GM11168 (cell line): ENCODE measurements at regions not wholly inside any gene's neighbourhood (a gene's known extent, or its start where the extent isn't known, plus 50 kb on each side); places are given as distances from the start of the nearest gene placed in this dataset.
"Not testable (repeated sequence)": the region's sequence is repeated elsewhere in the genome, so short reads cannot be mapped to it uniquely, and the experiment has no call there.

Source experiments
- in situ Hi-C: fragments of 300-500 bp; cut with MboI; formaldehyde crosslinking; loops from one replicate; pipeline ENCODE4 v1.12.0; 2022; ENCODE audit warnings: low sequenced_read_pairs; ENCODE audit not compliant: unreplicated experiment

DNA sequence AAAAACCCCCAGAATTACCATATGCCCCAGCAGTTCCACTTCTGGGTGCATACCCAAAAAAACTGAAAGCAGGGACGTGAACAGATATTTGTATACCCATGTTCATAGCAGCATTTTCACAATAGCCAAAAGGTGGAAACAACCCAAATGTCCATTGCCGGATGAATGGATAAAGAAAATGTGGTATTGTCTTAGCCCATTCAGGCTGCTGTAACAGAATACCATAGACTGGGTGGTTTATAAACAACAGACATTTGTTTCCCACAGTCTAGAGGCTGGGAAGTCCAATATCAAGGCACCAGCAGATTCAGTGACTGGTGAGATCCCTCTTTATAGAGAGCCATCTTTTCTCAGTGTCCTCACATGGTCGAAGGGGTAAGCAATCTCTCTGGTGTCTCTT is 182.1 kb upstream of the ANKRD28 start:
- in situ Hi-C loops = no loop called here

DNA sequence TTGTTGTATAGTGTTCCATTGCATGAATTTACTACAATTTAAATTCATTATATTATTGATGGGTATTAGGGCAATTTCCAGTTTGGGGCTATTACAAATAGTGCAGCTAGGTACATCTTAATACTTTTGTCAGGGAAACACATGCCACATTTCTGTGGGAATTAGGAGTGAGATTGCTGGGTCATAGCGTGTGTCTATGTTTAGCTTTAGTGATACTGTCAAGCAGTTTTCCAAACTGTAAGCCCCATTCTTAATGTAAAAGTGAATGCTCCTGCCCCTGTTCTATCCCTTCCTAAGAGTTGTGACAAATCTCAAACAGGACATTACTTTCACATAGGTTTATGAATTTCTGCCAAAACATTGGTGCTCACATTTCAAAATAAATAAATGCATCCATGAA is 184.5 kb upstream of the ANKRD28 start:
- in situ Hi-C loops = no loop called here

DNA sequence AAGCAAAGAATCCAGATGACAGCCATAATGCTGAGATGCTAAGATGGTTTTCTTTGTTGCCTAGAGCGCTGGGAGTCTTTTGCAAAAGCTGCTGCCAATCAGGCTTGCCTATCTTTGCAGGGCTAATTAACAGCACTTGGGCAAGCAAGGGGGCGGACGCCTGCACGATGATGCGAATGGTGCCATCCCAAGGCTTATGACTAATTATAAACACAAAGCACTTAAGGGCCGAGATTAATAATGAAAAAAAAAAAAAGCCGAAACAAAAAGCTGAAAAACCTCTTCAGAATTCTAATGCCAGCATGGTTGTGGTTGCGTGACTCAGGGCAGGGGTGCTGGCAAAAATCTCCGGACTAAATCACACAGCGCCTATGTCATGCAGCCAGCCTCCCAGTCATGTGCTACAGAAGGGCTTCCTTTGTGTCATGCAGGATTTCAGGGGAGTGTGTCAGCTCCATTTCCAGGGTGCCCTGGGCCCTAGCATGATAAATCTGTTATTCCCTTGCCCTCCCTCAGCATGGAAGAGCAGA is 185.0 kb upstream of the ANKRD28 start:
- in situ Hi-C loops = no loop called here

DNA sequence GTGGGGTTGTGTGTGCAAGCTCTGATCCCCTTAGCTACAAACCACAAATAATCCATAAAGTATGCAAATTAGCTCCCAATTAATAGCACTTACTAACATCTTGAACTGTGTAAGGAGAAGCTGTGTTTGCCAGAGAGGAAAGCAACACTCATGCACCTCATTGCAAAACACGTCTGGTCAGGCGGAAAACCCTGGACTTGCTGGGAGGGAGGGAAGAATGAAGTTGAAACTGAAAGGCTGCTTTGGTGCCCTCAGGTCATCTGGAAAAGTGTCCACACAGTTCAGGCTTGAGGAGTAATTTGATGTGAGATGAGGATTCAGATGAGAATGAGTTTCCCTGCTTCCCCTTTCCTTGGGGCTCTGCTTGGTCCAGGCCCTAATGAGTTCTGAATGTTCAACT is 185.5 kb upstream of the ANKRD28 start:
- in situ Hi-C loops = no loop called here

DNA sequence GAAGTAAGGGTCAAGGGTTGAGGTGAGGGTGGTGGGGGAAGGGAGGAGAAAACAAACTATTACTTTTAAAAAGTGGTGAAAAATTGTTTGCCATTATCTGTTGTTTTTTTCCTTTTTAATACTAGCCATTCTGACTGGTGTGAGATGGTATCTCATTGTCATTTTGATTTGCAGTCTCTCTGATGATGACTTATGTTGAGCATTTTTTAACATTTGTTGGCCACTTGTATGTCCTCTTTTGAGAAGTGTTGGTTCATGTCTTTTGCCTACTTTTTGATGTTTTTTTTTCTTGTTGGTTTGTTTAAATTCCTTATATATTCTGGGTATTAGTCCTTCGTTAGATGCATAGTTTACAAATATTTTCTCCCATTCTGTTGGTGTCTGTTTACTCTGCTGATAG is 185.9 kb upstream of the ANKRD28 start:
- in situ Hi-C loops = no loop called here

DNA sequence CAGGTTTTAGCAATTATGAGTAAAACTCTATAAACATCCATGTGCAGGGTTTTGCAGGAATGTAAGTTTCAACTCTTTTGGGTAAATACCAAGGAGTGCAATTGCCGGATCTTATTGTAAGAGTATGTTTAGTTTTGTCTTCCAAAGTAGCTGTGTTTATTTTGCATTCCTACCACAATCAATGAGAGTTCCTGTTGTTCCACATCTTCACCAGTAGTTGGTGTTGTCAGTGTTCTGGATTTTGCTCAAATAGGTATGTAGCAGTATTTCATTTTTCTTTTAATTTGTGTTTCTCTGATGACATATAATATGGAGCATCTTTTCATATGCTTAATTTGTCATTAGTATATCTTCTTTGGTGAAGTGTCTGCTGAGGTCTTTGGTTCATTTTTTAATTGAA is 185.1 kb upstream of the GALNT15 start:
- in situ Hi-C loops = no loop called here

DNA sequence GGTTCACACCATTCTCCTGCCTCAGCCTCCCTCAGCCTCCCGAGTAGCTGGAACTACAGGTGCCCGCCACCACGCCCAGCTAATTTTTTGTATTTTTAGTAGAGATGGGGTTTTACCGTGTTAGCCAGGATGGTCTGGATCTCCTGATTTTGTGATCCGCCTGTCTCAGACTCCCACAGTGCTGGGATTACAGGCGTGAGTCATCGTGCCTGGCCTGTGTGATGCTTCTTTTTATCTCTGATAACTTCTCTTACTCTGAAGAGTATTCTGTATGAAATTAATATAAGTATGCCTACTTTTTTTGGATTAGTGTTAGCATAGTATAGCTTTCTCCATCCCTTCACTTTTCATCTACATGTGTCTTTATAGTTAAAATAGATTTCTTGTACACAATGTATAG is 180.8 kb upstream of the GALNT15 start:
- in situ Hi-C loops = not testable (repeated sequence)

DNA sequence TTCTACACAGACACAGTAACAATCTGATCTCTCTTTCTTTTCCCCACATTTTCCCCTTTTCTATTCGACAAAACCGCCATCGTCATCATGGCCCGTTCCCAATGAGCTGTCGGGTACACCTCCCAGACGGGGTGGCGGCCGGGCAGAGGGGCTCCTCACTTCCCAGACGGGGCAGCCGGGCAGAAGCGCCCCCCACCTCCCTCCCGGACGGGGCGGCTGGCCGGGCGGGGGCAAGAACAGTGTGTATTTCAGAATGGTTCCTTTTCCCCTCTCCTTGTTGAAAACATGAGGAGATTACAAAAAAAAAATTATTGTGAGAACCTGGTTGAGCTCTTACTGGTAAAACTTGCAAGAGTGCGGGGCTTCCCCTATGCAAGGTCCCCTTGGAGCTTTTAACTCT is 178.0 kb upstream of the GALNT15 start:
- in situ Hi-C loops = not testable (repeated sequence)

DNA sequence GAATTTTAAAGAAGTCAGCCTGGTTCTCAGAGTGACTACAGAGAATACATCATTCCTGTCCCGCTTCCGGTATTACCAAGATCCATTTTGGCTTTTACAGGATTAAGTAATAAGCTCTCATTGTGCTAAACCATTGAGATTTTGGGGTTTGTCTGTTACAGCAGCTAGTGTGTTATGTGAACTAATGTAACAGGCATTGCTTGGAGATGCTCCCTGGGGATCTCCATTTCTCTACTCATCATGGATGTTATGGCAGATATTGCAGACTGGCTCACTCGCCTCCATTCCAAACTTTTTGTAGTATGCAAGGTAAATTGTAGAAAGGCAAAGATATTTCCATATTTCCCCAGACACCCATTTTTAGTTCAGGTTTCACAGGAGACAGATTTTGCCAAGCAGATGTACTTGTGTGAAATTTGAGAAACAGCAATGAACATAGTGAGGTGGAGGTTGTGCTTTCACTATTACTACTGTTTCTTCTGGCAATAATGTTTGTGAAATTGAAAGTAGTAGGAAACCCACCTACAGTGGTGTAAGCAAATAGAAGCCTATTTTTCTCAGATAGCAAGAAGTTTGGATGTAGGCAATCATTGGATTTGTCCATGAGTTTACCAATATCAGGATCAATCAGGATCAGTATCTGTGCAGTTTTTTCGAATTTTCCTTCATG is 177.1 kb upstream of the GALNT15 start:
- in situ Hi-C loops = no loop called here

DNA sequence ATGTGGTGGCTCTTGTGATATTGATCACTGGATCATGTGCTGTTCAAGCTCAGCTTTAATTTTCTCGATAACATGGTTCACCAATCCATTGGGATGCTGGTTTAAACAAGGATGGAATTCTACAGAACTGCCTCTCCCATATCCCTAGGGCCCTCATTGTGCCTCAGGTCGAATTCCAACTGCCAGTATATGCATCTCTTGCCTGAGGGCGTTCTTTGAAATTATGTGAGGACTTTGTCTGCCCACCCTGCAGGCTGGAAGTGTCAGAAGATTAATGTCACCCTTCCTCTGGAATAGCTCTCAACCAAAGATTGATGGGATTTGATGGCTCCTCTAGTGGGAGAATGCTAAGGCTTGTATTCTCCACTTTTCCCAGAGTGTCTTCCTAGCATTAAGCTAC is 175.6 kb upstream of the GALNT15 start:
- in situ Hi-C loops = no loop called here

DNA sequence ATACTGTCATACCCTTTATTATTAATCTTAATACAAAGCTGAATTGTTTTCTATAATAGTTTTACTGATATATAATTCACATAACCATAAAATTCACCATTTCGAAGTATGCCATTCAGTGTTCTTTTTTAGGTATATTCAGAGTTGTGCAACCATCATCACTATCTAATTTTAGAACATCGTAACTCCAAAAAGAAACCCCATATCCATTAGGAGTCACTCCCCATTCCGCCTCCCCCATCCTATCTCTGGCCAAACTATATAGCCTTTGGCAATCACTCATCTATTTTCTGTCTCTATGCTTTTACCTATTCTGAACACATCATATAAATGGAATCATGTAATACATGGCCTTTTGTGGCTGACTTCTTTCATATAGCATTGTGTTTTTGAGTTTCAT is 169.7 kb upstream of the GALNT15 start:
- in situ Hi-C loops = no loop called here

DNA sequence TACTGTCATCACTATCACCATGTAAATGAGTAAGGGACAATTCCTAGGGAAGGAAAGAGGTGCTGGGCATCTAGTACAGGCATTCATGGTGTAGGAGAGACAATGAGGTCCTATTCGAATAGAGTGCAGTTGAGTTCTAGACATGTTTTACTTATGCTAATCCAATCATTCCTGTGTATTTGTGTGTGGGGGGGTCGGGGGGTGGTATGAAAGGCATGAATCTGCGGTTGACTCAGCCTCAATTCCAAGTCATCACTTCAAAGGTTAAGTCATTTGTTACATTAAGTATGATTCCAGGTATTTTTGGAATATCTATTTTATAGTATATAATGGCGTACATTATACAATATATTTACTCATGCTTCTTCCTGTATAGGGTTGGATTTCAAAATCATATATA is 163.1 kb upstream of the GALNT15 start:
- in situ Hi-C loops = no loop called here

DNA sequence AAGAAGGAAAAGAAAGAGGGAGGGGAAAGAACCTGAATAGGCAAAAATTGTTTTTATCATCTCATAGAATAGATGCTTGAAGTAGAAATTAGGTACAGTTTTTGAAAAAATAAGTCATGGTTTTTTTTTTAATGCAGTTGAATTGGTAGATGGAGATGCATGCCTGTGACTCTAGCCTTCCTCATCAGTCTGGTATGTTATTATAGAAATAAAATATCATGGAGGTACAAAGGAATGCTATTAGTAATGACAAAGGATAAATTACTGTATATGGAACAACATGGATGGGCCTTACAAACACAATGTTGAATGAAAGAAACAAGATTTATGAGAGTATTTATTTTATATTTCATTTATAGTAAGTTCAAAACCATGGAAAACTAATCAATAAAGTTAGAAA is 162.4 kb upstream of the GALNT15 start:
- in situ Hi-C loops = no loop called here

DNA sequence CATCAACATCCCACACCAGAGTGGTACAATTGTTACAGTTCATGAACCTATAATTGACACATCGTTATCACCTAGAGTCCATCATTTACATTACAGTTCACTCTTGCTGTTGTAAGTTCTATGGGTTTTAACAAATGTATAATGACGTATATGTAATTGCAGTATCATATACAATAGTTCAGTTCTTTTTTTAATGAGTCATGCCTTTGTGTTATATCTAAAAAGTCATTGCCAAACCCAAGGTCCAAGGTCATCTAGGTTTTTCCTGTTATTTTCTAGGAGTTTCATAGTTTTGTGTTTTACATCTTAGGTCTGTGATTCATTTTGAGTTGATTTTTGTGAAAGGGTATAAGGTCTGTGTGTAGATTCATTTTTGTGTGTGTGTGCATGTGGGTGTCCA is 160.9 kb upstream of the GALNT15 start:
- in situ Hi-C loops = no loop called here

DNA sequence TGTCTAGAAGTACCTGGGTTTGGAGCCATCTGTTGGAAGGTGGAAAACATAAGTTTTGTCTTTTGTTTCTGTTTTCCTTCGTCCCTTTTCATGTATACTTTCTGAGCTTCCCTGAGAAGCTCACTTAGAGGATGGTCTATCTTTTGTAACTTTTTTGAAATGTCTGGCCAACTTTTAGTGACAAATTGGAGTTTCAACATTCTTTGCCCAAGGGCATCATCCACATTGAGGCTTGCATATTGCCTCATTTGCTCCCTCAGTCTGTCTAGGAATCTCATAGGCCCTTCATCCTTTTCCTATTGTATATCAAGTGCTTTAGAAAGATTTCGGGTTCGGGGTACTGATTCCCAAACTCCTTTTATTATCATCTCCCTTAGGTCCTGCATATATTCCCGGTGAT is 152.7 kb upstream of the GALNT15 start:
- in situ Hi-C loops = not testable (repeated sequence)

DNA sequence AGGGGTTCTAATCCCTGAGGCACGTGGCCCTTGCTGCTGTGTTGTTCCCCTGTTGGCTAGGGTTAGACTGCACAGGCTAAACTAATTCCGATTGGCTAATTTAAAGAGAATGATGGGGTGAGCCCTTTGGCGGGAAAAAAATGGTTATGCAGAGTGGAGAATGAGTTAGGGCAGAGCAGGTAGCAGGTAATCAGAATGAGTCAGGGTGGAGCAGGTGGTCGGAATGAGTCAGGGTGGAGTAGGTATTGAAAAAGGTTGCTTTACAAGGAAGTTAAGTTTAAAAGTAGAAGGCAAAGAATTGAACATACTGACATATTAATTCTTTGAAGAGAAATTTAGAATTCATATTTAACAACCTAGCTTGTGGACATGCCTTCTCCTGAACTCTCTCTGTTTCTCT is 150.6 kb upstream of the GALNT15 start:
- in situ Hi-C loops = not testable (repeated sequence)

DNA sequence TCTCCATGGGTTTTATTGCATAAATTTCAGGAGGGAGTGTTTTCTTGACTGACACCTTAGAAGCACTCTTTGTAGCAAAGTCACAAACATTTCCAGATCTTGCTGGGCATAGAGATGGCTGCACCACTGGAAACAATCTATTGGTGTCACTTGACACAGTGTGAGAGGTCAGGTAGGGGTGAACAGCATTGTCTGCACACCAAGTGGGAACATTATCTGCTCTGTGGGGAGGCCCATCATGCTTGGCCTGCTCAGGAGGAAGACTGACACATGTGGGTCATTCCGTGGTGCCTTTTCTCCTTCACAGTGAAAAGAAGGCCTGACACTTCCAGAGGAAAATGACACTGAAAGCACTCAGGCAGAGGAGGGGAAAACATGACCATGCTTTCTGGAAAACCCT is 149.9 kb upstream of the GALNT15 start:
- in situ Hi-C loops = no loop called here

DNA sequence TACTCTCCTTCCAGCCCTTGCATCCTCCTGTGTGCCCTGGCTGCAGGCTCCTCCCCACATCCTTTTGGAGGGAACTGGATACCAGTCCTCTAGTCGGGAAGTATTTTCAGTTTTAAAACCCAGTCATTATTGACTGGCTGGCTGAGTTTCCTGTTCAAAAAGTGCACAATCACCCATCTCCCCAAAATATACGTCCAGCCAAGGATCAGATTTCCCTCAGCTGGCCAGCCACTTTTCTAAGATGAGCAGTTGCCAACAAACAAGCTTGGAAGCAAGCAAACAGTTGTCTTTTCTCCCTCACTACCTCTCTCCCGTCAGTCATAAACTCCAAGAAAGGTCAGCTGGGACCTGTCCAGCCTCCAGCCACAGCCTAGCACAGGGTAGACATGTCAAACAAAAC is 147.7 kb upstream of the GALNT15 start:
- in situ Hi-C loops = no loop called here

DNA sequence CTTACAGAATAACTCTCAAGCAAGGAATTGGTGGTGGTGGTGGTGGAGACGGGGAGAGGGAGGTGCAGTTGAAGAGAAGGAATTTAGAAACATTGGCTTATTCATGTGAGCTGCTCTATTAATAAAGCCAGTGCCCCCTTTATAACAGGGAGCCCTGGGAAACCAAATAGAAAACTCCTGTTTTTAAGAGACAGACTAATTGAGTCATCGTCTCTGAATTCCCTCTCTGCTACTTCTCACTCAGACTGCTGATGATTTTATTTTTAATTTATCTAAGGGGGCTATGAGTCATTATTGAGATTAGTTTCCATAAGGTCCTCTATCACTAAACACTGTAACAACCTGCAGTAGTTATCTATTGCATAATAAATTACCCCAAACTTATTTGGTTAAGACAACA is 145.9 kb upstream of the GALNT15 start:
- in situ Hi-C loops = no loop called here

DNA sequence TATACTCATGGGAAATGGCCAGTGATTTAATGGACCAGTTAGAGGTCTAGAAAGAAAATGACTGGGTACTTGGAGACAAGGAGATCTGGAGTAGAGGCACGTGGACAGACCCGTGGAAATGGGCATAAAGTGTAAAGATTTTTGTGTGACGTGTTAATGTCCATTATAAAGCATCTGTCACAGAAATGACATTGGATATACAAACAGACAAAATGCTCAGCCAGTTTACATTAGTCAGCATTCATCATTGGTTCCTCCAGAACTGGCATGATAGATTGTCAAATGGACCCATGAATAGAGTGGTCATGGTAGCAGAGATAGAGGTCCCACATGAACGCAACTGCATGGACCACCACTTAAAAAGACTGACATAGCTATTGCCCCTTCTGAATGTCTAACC is 144.1 kb upstream of the GALNT15 start:
- in situ Hi-C loops = no loop called here

DNA sequence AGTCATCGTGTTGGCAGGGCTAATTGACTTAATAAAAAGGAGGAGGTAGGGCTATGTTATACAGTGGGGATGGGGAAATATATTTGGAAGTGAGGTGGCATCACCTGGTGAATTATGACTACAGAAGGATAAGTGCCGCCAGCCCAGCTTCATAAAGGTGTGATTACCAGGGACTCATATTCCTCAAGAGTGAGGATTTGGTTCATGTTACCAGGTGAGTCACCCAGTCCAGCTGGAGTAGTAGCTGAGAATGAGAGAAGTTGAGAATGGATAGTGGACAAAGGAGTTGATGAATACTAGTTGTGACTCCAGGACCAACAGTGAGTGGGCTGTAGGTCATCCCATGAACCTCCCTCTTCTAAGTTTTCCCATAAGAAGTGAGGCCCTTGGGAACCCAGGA is 143.0 kb upstream of the GALNT15 start:
- in situ Hi-C loops = no loop called here

DNA sequence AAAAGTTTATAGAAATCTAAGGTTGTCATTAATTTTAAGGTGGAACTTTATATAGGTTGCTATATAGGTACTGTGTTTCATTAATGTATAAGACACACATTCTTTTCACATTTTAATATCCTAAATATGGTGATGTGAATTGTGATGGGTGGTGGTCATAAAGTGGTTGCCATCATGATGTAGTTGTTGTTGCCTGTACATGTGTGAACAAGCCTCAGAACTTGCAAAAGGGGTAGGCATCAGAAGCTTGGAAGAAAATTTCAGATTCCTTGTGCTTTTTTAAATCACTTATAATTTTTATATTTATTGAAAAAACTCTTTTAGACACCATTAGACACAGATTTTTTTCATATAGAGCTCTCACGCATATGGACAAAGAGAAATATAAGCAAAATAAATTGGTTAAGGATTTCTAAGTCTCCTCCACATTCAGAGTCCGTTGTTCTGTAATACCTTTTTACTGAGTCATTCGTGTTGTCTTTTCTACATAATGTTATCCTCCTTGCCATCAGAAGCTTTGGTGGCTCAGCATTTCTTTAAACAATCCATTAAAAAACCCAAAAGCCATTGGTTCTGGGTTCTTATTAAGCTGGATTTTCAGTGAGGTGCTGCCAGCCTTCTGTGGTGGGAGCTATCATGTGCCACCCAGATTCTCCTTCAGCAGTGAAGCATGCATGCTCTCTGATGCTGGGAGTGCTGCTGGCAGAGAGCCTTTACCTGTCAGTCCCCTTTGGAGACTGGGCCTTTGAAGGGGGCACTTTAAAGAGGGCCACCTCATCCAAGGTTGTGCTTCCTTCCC is 140.4 kb upstream of the GALNT15 start:
- in situ Hi-C loops = no loop called here
